GM21737 (cell line): ENCODE measurements at regions not wholly inside any gene's neighbourhood (a gene's known extent, or its start where the extent isn't known, plus 50 kb on each side); places are given as distances from the start of the nearest gene placed in this dataset.

Source experiments
- ATAC-seq: cut with Tn5 transposase; IDR thresholded peaks from one replicate; pipeline ENCODE4 v1.9.1; 2021; ENCODE audit warnings: mild to moderate bottlenecking, moderate library complexity; ENCODE audit not compliant: unreplicated experiment

GRCh38 chr11:95520369-95521132 is 269.0 kb downstream of the FAM76B start:
- ATAC-seq = no peak

GRCh38 chr11:95519912-95520311 is 269.7 kb downstream of the FAM76B start:
- no peak for ATAC-seq

GRCh38 chr11:95517453-95517852 is 272.1 kb downstream of the FAM76B start:
- no peak for ATAC-seq

- ATAC-seq = no peak
Observed at GRCh38 chr11:95516786-95517185, 272.8 kb downstream of the FAM76B start.

- ATAC-seq = no peak
Observed at GRCh38 chr11:95516175-95516574, 273.4 kb downstream of the FAM76B start.

GRCh38 chr11:95515371-95515770 is 274.2 kb downstream of the FAM76B start:
- no peak for ATAC-seq

GRCh38 chr11:95514416-95515110 is 275.0 kb downstream of the FAM76B start:
- ATAC-seq = no peak

- ATAC-seq = no peak
Observed at GRCh38 chr11:95512682-95513081, 276.9 kb downstream of the FAM76B start.

- no peak for ATAC-seq
Observed at GRCh38 chr11:95512177-95512576, 277.4 kb downstream of the FAM76B start.

- no peak for ATAC-seq
Observed at GRCh38 chr11:95508219-95508890, 277.4 kb upstream of the SESN3 start.

- ATAC-seq = no peak
Observed at GRCh38 chr11:95507794-95508193, 276.8 kb upstream of the SESN3 start.

GRCh38 chr11:95506777-95507176 is 275.8 kb upstream of the SESN3 start:
- no peak for ATAC-seq

GRCh38 chr11:95505927-95506426 is 275.0 kb upstream of the SESN3 start:
- ATAC-seq = no peak

- ATAC-seq = no peak
Observed at GRCh38 chr11:95503047-95503446, 272.0 kb upstream of the SESN3 start.

- ATAC-seq = no peak
Observed at GRCh38 chr11:95502522-95502921, 271.5 kb upstream of the SESN3 start.

- no peak for ATAC-seq
Observed at GRCh38 chr11:95501761-95502266, 270.8 kb upstream of the SESN3 start.

GRCh38 chr11:95500466-95500865 is 269.5 kb upstream of the SESN3 start:
- no peak for ATAC-seq

- ATAC-seq = no peak
Observed at GRCh38 chr11:95499516-95500135, 268.6 kb upstream of the SESN3 start.

- no peak for ATAC-seq
Observed at GRCh38 chr11:95498722-95499425, 267.9 kb upstream of the SESN3 start.

GRCh38 chr11:95496901-95497300 is 265.9 kb upstream of the SESN3 start:
- ATAC-seq = no peak
